NCI-H146 treated with DMSO at 0.1 percent for 48 hours (cell line): ENCODE measurements at regions not wholly inside any gene's neighbourhood (a gene's known extent, or its start where the extent isn't known, plus 50 kb on each side); places are given as distances from the start of the nearest gene placed in this dataset.
"Not testable (repeated sequence)": the region's sequence is repeated elsewhere in the genome, so short reads cannot be mapped to it uniquely, and the experiment has no call there.

ENCODE experiments used
- DNase-seq: peaks from one replicate; lab custom pipeline; 2025; ENCODE audit not compliant: unreplicated experiment; lab: John Stamatoyannopoulos, UW

GRCh38 chr5:84791138-84791537 is 406.5 kb upstream of the EDIL3 start:
- DNase-seq = no peak

- DNase-seq = no peak
Observed at GRCh38 chr5:84790406-84790805, 405.7 kb upstream of the EDIL3 start.

GRCh38 chr5:84783003-84783402 is 398.3 kb upstream of the EDIL3 start:
- no peak for DNase-seq

- DNase-seq = no peak
Observed at GRCh38 chr5:84779186-84779585, 394.5 kb upstream of the EDIL3 start.

- no peak for DNase-seq
Observed at GRCh38 chr5:84764227-84764626, 379.5 kb upstream of the EDIL3 start.

- no peak for DNase-seq
Observed at GRCh38 chr5:84758008-84758407, 373.3 kb upstream of the EDIL3 start.

GRCh38 chr5:84752780-84753179 is 368.1 kb upstream of the EDIL3 start:
- no peak for DNase-seq

GRCh38 chr5:84748313-84748712 is 363.6 kb upstream of the EDIL3 start:
- no peak for DNase-seq

- DNase-seq = not testable (repeated sequence)
Observed at GRCh38 chr5:84746280-84746679, 361.6 kb upstream of the EDIL3 start.

- no peak for DNase-seq
Observed at GRCh38 chr5:84741056-84741455, 356.4 kb upstream of the EDIL3 start.

- no peak for DNase-seq
Observed at GRCh38 chr5:84729326-84729725, 344.6 kb upstream of the EDIL3 start.

- DNase-seq = no peak
Observed at GRCh38 chr5:84727708-84728107, 343.0 kb upstream of the EDIL3 start.

GRCh38 chr5:84725946-84726570 is 341.4 kb upstream of the EDIL3 start:
- no peak for DNase-seq

GRCh38 chr5:84724683-84725082 is 340.0 kb upstream of the EDIL3 start:
- DNase-seq = no peak

- DNase-seq = no peak
Observed at GRCh38 chr5:84724181-84724580, 339.5 kb upstream of the EDIL3 start.

- no peak for DNase-seq
Observed at GRCh38 chr5:84718377-84718776, 333.7 kb upstream of the EDIL3 start.

GRCh38 chr5:84715686-84716085 is 331.0 kb upstream of the EDIL3 start:
- no peak for DNase-seq

GRCh38 chr5:84715091-84715490 is 330.4 kb upstream of the EDIL3 start:
- DNase-seq = no peak

GRCh38 chr5:84709075-84709474 is 324.4 kb upstream of the EDIL3 start:
- no peak for DNase-seq

- DNase-seq = no peak
Observed at GRCh38 chr5:84706678-84707641, 322.3 kb upstream of the EDIL3 start.

GRCh38 chr5:84700545-84700944 is 315.9 kb upstream of the EDIL3 start:
- DNase-seq = not testable (repeated sequence)

GRCh38 chr5:84696651-84697050 is 312.0 kb upstream of the EDIL3 start:
- no peak for DNase-seq
